ENCODE measurements at regions not wholly inside any gene's neighbourhood (a gene's known extent, or its start where the extent isn't known, plus 50 kb on each side); places are given as distances from the start of the nearest gene placed in this dataset.

DNA sequence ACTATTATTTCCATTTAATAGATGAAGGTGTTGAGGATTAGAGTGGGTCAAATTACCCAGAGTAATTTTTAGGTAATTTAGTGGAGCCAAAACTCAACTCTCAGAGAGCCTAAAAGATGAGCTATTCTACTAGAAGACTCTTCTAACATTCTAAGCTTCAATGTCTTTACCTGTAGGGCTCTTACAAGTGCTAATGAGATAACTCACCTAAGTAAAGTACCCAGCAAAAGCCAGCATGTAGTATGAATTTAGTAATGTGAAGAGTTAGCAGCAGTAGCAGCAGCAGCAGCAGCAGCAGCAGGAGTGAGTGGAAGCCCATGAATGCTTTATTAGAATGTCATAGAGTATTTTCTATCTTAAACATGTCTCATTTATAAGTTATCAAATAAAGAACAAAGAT, 1239.2 kb downstream of the FAM181B start:
- intact Hi-C loops (cut with DNase I) = no loop called here

DNA sequence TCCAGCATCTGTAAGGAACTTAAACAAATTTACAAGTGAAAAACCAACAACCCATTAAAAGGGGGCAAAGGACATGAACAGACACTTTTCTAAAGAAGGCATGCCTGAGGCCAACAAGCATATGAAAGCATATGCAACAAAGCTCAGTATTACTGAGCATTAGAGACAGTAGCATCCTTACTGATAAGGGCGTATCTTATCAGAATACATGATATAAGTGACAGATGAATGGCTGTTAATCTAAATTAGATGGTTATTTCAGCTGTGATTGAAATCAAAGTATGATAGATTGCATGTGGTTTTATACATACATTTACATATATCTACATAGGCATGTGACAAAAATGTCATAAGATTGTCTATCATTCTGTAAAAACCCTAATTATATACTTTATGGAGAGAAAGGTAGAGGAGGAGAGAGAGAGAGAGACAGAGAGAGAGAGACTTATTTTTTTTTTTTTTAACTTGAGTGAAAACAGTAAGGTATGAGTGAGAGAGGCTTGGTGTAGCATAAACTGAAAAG, 1240.7 kb downstream of the FAM181B start:
- no peaks in the 10 kb centered on the region for H3K9me3 ChIP-seq (replicated peaks in 1 of 3)
- intact Hi-C loops (cut with DNase I) = no loop called here
- 48 to 68% (median 57%) methylated on average over 1 of the region's 1 CpG for WGBS, 4 donors

More for the DNA sequence above, 1239.2 kb downstream of the FAM181B start:
- no peak overlapping the region for H3K4me3 ChIP-seq
- no peaks in the 10 kb centered on the region for H3K36me3 ChIP-seq (replicated peaks in 1 of 2)
- H3K27ac ChIP-seq = no peak overlapping the region
- H3K27me3 ChIP-seq = no peaks in the 10 kb centered on the region
- no peaks in the 10 kb centered on the region for H3K4me1 ChIP-seq (replicated peaks in 1 of 2)
- no peaks in the 10 kb centered on the region for H3K9me3 ChIP-seq (replicated peaks in 1 of 3)
- no peak for DNase-seq
- no peak for TF ChIP-seq POLR2A (IDR thresholded peaks at IDR 0.05)
- TF ChIP-seq, protein P1, sequence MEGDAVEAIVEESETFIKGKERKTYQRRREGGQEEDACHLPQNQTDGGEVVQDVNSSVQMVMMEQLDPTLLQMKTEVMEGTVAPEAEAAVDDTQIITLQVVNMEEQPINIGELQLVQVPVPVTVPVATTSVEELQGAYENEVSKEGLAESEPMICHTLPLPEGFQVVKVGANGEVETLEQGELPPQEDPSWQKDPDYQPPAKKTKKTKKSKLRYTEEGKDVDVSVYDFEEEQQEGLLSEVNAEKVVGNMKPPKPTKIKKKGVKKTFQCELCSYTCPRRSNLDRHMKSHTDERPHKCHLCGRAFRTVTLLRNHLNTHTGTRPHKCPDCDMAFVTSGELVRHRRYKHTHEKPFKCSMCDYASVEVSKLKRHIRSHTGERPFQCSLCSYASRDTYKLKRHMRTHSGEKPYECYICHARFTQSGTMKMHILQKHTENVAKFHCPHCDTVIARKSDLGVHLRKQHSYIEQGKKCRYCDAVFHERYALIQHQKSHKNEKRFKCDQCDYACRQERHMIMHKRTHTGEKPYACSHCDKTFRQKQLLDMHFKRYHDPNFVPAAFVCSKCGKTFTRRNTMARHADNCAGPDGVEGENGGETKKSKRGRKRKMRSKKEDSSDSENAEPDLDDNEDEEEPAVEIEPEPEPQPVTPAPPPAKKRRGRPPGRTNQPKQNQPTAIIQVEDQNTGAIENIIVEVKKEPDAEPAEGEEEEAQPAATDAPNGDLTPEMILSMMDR (IDR thresholded peaks at IDR 0.05) = no peak

DNA sequence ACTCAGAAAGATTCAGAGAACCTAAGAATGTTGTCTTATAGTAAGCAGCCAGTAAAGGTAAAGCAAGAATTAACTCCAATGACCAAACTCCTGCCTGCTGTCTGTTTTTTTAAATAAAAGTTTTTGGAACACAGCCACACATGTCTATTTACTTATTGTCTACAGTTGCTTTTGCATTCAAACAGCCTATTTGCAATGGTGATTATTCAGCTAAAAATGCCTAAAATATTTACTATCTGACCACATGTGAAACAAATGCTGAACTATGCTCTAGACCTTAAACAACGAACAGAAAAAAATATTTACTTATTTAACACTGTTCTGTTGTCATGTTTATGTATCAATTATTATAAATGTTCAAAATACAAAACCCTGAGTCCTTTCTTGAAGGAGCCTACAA, 1246.6 kb downstream of the FAM181B start:
- H3K27ac ChIP-seq = no peak overlapping the region
- H3K4me1 ChIP-seq (replicated peaks in 1 of 2) = no peaks in the 10 kb centered on the region
- no peaks in the 10 kb centered on the region for H3K36me3 ChIP-seq (replicated peaks in 1 of 2)
- no peak for TF ChIP-seq POLR2A (IDR thresholded peaks at IDR 0.05)
- TF ChIP-seq, protein P1 (IDR thresholded peaks at IDR 0.05) = no peak
- DNase-seq = no peak
- H3K9me3 ChIP-seq (replicated peaks in 1 of 3) = no peaks in the 10 kb centered on the region
- 64 to 78% (median 73%) methylated on average over 1 of the region's 1 CpG for WGBS, 4 donors
- intact Hi-C loops (cut with DNase I) = no loop called here
- no peaks in the 10 kb centered on the region for H3K27me3 ChIP-seq
- no peak overlapping the region for H3K4me3 ChIP-seq

More for the DNA sequence above, 1240.7 kb downstream of the FAM181B start:
- H3K27me3 ChIP-seq = no peaks in the 10 kb centered on the region
- no peak overlapping the region for H3K27ac ChIP-seq
- TF ChIP-seq POLR2A (IDR thresholded peaks at IDR 0.05) = no peak
- TF ChIP-seq, protein P1 (IDR thresholded peaks at IDR 0.05) = no peak
- no peaks in the 10 kb centered on the region for H3K36me3 ChIP-seq (replicated peaks in 1 of 2)
- no peaks in the 10 kb centered on the region for H3K4me1 ChIP-seq (replicated peaks in 1 of 2)
- no peak for DNase-seq
- no peak overlapping the region for H3K4me3 ChIP-seq

DNA sequence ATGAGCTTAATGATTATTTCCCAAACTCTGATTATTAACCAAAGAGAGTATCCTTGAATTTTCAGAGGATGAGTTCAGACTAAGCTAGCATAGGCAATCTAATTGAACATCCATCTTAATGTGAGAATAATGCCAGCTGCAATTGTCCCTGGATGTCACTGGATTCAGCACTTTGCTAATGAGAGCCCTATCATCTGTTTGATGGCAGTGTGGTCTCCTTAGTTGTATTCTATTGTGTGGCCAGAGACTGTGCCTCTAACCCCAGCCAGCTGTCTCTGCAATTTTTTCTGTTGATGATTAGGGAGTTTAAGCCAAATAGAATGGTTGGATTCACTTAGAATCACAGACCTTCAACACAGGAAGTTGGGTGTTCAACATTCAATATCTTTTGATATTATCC, 1249.5 kb downstream of the FAM181B start:
- H3K9me3 ChIP-seq (replicated peaks in 1 of 3) = no peaks in the 10 kb centered on the region
- no peak overlapping the region for H3K4me3 ChIP-seq
- H3K4me1 ChIP-seq (replicated peaks in 1 of 2) = no peaks in the 10 kb centered on the region
- H3K27ac ChIP-seq = no peak overlapping the region
- TF ChIP-seq, protein P1 (IDR thresholded peaks at IDR 0.05) = no peak
- no peak for TF ChIP-seq POLR2A (IDR thresholded peaks at IDR 0.05)
- H3K36me3 ChIP-seq (replicated peaks in 1 of 2) = no peaks in the 10 kb centered on the region
- H3K27me3 ChIP-seq = no peaks in the 10 kb centered on the region
- no peak for DNase-seq
- intact Hi-C loops (cut with DNase I) = no loop called here

Measured in adrenal gland (tissue), 9 donors.